ENCODE measurements at regions not wholly inside any gene's neighbourhood (a gene's known extent, or its start where the extent isn't known, plus 50 kb on each side); places are given as distances from the start of the nearest gene placed in this dataset.

DNA sequence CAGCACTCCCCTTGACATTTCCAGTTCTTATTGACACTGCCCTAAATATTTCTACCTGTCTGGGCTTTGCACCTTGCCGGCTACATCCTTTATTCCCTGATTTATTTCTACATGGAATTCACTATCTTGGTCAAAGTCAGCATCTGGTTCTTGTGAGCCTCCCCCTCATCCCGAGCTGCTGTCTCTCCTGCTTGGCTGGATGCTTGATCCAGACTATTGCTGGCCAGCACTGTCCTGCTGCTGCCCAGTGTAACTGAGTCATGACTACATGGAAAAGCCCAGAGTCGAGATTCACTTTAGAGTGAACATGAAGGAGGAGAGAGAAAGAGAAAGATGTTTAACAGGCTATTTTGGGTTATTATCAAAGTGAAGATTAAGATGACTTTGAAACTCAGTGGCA lies 142.2 kb downstream of the OPN5 start:
- ATAC-seq = no peak

DNA sequence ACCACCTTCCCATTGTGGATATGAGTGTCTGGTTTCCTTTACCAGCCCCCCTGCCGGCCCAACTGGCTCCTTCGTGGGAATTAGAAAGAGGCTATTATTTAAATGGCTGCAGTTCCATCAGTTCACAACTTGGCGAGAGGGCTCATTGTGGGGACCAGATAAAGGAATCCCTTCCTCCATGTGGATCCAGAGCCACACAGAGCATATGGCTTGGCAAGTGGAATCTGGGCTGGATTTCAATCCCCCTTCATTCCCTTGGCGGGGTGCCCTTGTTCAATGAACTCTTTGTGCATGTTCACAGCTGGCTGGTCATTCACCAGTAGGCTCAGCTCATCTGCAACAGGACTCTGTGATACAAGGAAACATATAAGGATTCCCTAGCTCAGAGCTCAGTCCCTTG lies 140.6 kb downstream of the OPN5 start:
- ATAC-seq = no peak

- ATAC-seq = no peak
These were observed 138.0 kb downstream of the OPN5 start for GRCh38 chr6:47919875-47920274.

DNA sequence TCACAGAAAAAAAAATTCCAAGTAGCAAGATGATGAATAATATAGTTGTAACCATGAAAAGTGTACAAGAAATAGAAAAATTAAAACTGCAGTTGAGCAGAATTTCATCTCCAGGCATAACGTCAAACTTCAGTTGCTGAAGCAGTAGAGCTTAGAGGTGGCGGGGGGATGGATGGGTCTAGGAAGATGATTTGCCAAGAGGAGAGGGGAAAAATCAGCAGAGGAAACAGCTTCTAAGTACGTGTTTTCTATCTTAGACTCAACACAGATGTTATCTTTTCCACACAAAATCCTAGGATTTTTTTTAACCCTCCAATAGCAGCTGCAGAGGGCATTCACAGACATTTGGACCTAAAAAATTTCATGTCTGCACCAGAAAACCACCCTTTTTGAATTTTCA lies 136.0 kb downstream of the OPN5 start:
- no peak for ATAC-seq

DNA sequence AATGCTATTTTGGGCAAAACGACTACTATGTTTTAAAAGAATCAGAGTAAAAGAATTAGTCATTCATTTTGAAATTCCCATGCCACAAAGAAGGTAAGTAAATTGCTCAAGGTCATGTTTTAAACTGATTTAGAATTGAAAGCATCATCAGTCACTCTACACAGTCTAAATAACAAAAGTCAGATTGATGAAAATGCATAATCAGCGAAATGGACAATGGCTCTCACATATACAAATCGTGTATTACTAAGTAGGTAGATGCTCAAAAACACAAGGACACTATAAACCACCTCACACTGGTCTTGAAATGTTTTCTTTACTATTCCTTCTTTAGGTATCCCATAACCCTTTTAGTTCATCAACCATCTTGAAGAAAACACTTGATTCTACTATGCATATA lies 135.4 kb downstream of the OPN5 start:
- no peak for ATAC-seq

- ATAC-seq = no peak
These were observed 133.2 kb downstream of the OPN5 start for GRCh38 chr6:47915017-47915416.

GRCh38 chr6:47908271-47908670 lies 126.4 kb downstream of the OPN5 start:
- ATAC-seq = no peak

DNA sequence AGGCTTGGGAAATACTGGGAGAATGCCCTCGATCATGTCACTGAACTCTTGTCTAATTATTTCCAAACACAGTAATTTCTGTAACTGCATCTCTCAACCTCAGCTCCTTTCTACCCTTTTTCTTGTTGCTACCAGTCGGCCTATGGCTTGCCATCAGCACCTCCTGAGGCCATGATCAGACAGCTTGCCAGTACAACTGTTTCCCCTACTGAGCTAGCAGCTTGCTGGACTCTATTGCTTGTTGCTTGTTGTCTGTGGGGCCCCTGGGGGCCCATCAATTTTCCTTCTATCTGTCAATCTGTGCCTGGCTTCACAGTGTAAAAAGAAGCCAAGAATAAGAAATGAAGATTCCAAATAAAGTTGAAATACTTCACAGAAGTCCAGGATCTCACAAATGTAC lies 123.9 kb downstream of the OPN5 start:
- no peak for ATAC-seq

DNA sequence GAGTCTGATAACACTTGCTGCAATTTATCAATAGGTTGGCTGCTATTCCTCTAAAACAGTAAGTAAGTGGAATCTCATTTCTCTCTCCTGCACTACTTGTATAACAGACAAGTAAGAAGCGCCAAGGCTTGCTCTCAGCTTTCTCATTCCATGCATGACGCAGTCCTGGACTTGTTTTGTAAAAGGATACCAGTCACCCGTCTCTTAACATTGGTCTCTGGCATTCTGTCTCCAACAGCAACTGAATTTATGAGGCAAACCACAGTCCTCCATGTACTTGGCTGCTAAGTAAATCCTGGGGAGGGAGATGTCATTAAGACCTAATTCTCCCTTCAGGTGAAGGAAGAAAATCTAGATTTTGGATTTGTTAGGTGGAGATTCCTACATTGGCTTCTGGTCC lies 115.4 kb downstream of the OPN5 start:
- ATAC-seq = no peak

DNA sequence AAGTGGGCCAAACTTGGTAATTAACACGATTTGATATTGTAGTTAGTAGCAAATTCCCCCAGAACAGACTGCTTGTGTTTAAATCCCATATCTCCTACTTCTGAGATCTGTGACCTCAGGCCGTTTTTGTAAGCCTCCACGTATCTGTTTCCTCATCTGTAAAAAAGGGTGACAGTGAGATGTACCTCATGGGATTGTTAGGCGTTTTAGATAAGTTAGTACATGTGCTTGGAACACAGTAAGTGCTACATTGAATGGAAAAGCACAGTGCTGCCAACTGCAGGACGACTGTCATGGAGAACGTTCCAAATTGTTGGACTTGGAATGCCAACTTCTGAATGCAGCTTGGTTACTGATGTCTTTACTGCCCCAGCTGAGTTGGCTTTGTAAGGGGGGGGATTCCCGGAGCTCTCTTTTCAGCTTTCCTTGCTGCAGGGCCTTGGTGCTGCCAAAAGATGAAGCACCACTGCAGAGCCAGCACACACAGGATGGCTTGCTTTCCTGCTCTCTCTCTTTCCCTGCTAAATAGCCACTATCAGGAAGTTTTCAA lies 108.6 kb downstream of the OPN5 start:
- no peak for ATAC-seq

DNA sequence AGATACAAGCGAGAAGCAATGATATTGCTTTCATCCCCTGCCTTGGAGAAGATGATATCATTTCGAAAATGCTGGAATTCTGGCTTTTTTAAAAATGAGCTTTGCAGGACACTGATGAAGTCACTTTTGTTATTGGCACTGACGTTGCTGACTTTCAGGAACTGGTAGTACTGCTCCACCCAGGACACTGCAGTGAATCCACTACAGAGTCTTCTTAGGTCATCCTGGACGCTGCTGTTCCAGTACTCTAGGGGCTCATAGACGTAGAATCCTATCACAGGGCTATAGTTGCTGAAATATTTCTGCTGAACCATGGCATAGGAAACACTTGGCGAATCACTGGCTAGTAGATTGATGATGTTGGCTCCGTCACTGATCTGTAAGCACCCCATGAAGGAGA lies 97.2 kb downstream of the OPN5 start:
- ATAC-seq = no peak

All from esophagus mucosa (tissue), 1 donor.